Activated CD4-positive, alpha-beta memory T cell treated with anti-CD3 and anti-CD28 coated beads for 36 hours (primary cell): ENCODE measurements at regions not wholly inside any gene's neighbourhood (a gene's known extent, or its start where the extent isn't known, plus 50 kb on each side); places are given as distances from the start of the nearest gene placed in this dataset.

Source experiments
- CTCF ChIA-PET: fragments of 350-600 bp; sonication (Branson Sonifier 250); formaldehyde crosslinking; loops from one replicate; lab custom pipeline; 2021; ENCODE audit warnings: antibody characterized with exemption, inconsistent platforms; lab: Charles Lee
- POLR2A ChIA-PET: fragments of 350-600 bp; sonication (Branson Sonifier 250); formaldehyde crosslinking; loops from one replicate; lab custom pipeline; 2021; ENCODE audit warnings: antibody characterized with exemption; lab: Charles Lee
- DNase-seq: peaks from one replicate; pipeline ENCODE4 v3.0.0-alpha.2; 2020
- H3K27ac Mint-ChIP-seq: one replicate; pipeline ENCODE4 v1.8.0; 2021; ENCODE audit warnings: mixed read lengths
- H3K27me3 Mint-ChIP-seq: one replicate; pipeline ENCODE4 v1.8.0; 2021; ENCODE audit warnings: mixed read lengths
- H3K36me3 Mint-ChIP-seq: one replicate; pipeline ENCODE4 v1.8.0; 2021; ENCODE audit warnings: mixed read lengths
- H3K4me1 Mint-ChIP-seq: one replicate; pipeline ENCODE4 v1.8.0; 2021; ENCODE audit warnings: low read depth, mixed read lengths
- H3K4me3 Mint-ChIP-seq: one replicate; pipeline ENCODE4 v1.8.0; 2021; ENCODE audit warnings: mild to moderate bottlenecking, mixed read lengths
- H3K9me3 Mint-ChIP-seq: one replicate; pipeline ENCODE4 v1.8.0; 2021; ENCODE audit warnings: mixed read lengths
- intact Hi-C: fragments of 100-400 bp; cut with micrococcal nuclease; formaldehyde crosslinking; loops from one replicate; pipeline ENCODE4 v1.15.1; 2023

- no peaks in the 10 kb centered on the region for H3K36me3 Mint-ChIP-seq
- CTCF ChIA-PET = no interaction called here
- no peaks in the 10 kb centered on the region for H3K4me1 Mint-ChIP-seq
- H3K4me3 Mint-ChIP-seq = no peak overlapping the region
- H3K27ac Mint-ChIP-seq = no peak overlapping the region
- H3K9me3 Mint-ChIP-seq = peaks cover 23% of the 10 kb centered on the region
- no peak for DNase-seq
- H3K27me3 Mint-ChIP-seq = no peaks in the 10 kb centered on the region
- intact Hi-C loops = no loop called here
- POLR2A ChIA-PET = no interaction called here
Measured at GRCh38 chr4:187215438-187215837, 491.8 kb upstream of the FAT1 start.

DNA sequence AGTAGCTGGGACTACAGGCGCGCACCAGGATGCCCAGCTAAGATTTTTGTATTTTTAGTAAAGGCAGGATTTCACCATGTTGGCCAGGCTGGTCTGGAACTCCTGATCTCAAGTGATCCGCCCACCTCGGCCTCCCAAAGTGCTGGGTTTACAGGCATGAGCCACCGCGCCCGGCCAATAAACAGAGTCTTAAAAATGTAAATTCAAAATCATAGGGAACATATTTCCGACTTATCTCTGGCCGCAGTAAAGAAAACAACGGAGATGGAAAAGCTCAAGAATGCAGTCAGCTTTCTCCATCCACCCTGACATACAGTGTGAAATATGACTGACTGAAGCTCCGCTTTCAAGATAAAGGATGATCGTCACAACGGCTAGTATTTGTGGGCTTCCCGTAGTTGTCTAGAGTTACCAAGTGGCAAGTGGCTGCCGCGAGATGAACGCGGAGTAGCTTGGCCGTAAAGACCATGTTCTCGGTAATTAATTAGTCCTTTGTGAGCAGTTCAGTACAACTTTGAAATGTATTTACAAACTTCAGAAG lies 495.1 kb upstream of the FAT1 start:
- no peak for DNase-seq
- H3K27me3 Mint-ChIP-seq = no peaks in the 10 kb centered on the region
- CTCF ChIA-PET = no interaction called here
- no peaks in the 10 kb centered on the region for H3K36me3 Mint-ChIP-seq
- no peaks in the 10 kb centered on the region for H3K4me1 Mint-ChIP-seq
- POLR2A ChIA-PET = no interaction called here
- H3K4me3 Mint-ChIP-seq = no peak overlapping the region
- intact Hi-C loops = no loop called here
- H3K9me3 Mint-ChIP-seq = peaks cover 14% of the 10 kb centered on the region
- no peak overlapping the region for H3K27ac Mint-ChIP-seq

DNA sequence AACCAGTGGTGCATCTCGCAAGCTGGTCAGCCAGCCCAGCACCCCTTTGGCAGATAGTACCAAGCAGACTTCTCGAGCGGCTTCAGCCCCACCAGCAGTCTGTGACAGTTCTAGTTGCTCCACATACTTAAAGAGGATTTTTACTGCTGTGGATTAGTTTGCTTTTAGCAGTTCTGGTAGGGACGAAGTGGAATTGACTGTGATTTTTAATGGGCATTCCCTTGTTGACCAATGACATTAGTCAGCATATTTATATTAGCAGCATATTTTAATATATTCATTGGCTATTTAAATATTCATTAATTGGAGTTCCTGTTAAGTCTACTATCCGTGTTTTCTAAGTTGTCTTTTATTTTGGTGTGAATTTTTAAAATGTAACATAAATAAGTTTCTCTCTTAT lies 500.9 kb upstream of the FAT1 start:
- no peaks in the 10 kb centered on the region for H3K36me3 Mint-ChIP-seq
- intact Hi-C loops = no loop called here
- peaks cover 10% of the 10 kb centered on the region for H3K9me3 Mint-ChIP-seq
- no peaks in the 10 kb centered on the region for H3K4me1 Mint-ChIP-seq
- no peak for DNase-seq
- H3K27ac Mint-ChIP-seq = no peak overlapping the region
- POLR2A ChIA-PET = no interaction called here
- H3K4me3 Mint-ChIP-seq = no peak overlapping the region
- H3K27me3 Mint-ChIP-seq = no peaks in the 10 kb centered on the region
- CTCF ChIA-PET = no interaction called here

DNA sequence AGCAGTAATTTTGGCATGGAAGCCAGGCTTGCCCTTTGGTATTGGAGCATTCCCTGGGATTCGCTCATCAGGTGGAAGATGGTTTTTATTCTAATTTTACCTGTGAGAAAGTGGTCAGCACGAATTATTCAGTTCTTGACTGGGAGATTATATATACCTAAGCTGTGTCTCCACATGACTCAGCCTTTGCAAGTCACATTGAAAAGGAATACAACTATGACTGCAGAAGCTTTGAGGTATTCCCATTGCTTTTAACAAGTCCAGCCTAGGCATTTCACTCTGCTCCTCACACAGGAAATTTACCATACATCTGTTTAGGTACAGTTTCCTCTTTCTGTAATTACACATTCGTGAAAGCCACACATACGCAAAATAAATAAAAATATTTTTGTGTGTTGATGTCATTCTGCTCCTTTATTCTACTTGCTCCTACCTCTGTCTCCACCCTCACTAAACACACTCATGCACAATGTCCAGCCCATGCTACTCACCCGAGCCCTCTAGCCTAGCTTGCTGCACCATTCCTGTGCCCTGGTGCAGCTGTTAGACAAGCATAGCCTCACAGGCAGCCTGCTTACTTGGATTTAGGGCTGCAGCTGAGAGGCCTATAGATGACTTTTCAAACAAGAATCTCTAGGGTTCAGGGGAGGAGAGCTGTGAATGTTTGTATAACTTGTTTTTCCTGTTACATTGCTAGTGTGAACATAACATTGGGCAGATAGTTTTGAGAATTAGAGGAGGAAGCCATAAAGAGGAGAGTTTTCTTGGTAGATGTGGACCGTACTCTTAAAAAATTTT lies 504.4 kb upstream of the FAT1 start:
- ChIA-PET POLR2A (no interaction called here), CTCF (interaction anchor here (0.6 kb wide), 1 partner anchor 401 kb away, joined by 3 read pairs; no protein-coding TSS in a partner anchor)
- Mint-ChIP-seq H3K9me3 (peaks cover 13% of the 10 kb centered on the region), H3K27me3 (no peaks in the 10 kb centered on the region), H3K36me3 (peaks cover 2% of the 10 kb centered on the region), H3K4me3 (no peak overlapping the region), H3K27ac (no peak overlapping the region), H3K4me1 (no peaks in the 10 kb centered on the region)
- intact Hi-C loops = no loop called here
- DNase-seq = no peak

DNA sequence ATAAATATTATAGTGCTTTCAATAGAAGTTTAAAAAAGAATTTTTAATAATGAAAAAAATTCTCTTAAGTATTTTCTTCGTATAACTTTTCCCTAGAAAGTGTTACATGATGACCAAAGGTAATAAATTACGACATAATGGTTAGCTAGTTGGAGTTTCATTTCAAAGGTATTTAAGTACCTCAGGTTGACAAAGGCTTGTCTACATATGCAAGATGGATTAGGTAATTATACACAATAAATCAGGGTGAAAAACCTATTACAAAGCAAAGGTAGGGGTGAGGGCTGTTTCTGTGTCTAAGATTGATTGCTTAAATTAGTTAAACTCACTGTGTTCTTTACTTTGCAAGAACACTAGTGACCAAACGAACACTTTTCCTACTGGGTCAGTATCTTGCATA lies 508.5 kb upstream of the FAT1 start:
- Mint-ChIP-seq H3K4me1 (no peaks in the 10 kb centered on the region), H3K9me3 (peaks cover 5% of the 10 kb centered on the region), H3K4me3 (no peak overlapping the region), H3K27ac (no peak overlapping the region), H3K27me3 (no peaks in the 10 kb centered on the region), H3K36me3 (peaks cover 2% of the 10 kb centered on the region)
- ChIA-PET POLR2A (no interaction called here), CTCF (no interaction called here)
- DNase-seq = no peak
- intact Hi-C loops = no loop called here

- H3K36me3 Mint-ChIP-seq = peaks cover 2% of the 10 kb centered on the region
- CTCF ChIA-PET = no interaction called here
- H3K27me3 Mint-ChIP-seq = no peaks in the 10 kb centered on the region
- no peaks in the 10 kb centered on the region for H3K4me1 Mint-ChIP-seq
- H3K9me3 Mint-ChIP-seq = peaks cover 6% of the 10 kb centered on the region
- intact Hi-C loops = no loop called here
- POLR2A ChIA-PET = no interaction called here
- no peak for DNase-seq
- no peak overlapping the region for H3K4me3 Mint-ChIP-seq
- H3K27ac Mint-ChIP-seq = no peak overlapping the region
Measured at GRCh38 chr4:187232796-187233195, 509.1 kb upstream of the FAT1 start.

GRCh38 chr4:187235456-187236170 lies 512.0 kb upstream of the FAT1 start:
- no peaks in the 10 kb centered on the region for H3K4me1 Mint-ChIP-seq
- no peak overlapping the region for H3K27ac Mint-ChIP-seq
- peaks cover 11% of the 10 kb centered on the region for H3K9me3 Mint-ChIP-seq
- ChIA-PET CTCF (no interaction called here), POLR2A (no interaction called here)
- peaks cover 2% of the 10 kb centered on the region for H3K36me3 Mint-ChIP-seq
- H3K27me3 Mint-ChIP-seq = no peaks in the 10 kb centered on the region
- no peak overlapping the region for H3K4me3 Mint-ChIP-seq
- no peak for DNase-seq
- intact Hi-C loops = no loop called here

DNA sequence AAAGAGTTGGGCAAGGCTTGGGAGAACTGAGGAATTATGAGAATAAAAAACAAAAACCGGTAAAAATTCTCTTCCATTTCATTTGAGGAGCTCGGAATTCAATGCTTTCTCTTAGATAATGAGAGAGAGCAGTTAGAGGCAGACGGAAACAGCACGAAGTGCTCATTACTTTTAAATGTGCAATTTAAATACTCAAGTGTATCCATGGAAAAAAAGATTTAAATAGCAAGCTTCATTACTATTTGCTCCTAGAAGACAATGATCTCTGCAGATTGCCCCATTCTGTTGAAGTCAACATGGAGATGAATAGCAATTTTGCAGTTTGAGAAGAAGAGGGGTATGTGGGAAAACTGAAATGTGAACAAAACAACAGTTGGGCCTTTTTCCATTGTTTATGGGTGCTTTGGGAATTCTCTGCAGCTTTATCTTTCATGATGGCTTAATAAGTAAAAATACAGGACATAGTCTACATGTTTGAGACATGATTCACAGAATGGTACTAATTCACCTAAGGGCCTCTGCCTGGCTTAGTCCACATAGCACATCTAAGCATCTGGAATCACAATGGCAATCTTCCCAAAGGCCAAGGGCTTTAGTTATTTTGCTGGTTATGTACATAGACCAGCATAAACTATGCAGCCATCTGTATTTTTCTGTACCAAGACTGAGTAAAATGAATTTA lies 512.7 kb upstream of the FAT1 start:
- no peaks in the 10 kb centered on the region for H3K4me1 Mint-ChIP-seq
- H3K4me3 Mint-ChIP-seq = no peak overlapping the region
- ChIA-PET POLR2A (no interaction called here), CTCF (no interaction called here)
- H3K36me3 Mint-ChIP-seq = no peaks in the 10 kb centered on the region
- no peak for DNase-seq
- H3K9me3 Mint-ChIP-seq = peaks cover 9% of the 10 kb centered on the region
- intact Hi-C loops = no loop called here
- no peaks in the 10 kb centered on the region for H3K27me3 Mint-ChIP-seq
- no peak overlapping the region for H3K27ac Mint-ChIP-seq

GRCh38 chr4:187238646-187239045 lies 515.0 kb upstream of the FAT1 start:
- CTCF ChIA-PET = no interaction called here
- POLR2A ChIA-PET = no interaction called here
- Mint-ChIP-seq H3K9me3 (peaks cover 20% of the 10 kb centered on the region), H3K4me1 (no peaks in the 10 kb centered on the region), H3K27ac (no peak overlapping the region), H3K4me3 (no peak overlapping the region), H3K36me3 (no peaks in the 10 kb centered on the region), H3K27me3 (no peaks in the 10 kb centered on the region)
- no peak for DNase-seq
- intact Hi-C loops = no loop called here

DNA sequence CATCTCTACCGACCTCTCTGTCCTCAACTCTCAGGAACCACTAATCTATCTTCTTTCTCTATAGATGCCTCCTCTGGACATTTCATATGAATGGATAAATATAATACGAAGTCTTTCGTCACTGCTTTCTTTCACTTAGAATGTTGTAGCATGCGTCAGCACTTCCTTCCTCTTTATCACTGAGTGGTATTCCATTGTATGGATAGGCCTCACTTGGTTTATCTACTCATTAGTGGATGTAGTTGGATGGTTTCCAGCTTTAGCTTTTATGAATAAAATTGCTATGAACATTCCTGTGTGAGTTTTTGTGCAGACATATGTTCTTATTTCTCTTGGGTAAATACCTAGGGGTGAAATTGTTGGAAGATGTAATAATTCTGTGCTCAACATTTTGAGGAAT lies 528.2 kb upstream of the FAT1 start:
- intact Hi-C loops = no loop called here
- Mint-ChIP-seq H3K27ac (no peak overlapping the region), H3K4me3 (no peak overlapping the region), H3K36me3 (no peaks in the 10 kb centered on the region), H3K4me1 (no peaks in the 10 kb centered on the region), H3K9me3 (peaks cover 10% of the 10 kb centered on the region), H3K27me3 (no peaks in the 10 kb centered on the region)
- ChIA-PET CTCF (no interaction called here), POLR2A (no interaction called here)
- DNase-seq = no peak

GRCh38 chr4:187256897-187257296 lies 533.2 kb upstream of the FAT1 start:
- H3K36me3 Mint-ChIP-seq = no peaks in the 10 kb centered on the region
- ChIA-PET POLR2A (no interaction called here), CTCF (no interaction called here)
- H3K4me3 Mint-ChIP-seq = no peak overlapping the region
- H3K27ac Mint-ChIP-seq = no peak overlapping the region
- peaks cover 10% of the 10 kb centered on the region for H3K9me3 Mint-ChIP-seq
- intact Hi-C loops = no loop called here
- no peaks in the 10 kb centered on the region for H3K27me3 Mint-ChIP-seq
- DNase-seq = no peak
- no peaks in the 10 kb centered on the region for H3K4me1 Mint-ChIP-seq

DNA sequence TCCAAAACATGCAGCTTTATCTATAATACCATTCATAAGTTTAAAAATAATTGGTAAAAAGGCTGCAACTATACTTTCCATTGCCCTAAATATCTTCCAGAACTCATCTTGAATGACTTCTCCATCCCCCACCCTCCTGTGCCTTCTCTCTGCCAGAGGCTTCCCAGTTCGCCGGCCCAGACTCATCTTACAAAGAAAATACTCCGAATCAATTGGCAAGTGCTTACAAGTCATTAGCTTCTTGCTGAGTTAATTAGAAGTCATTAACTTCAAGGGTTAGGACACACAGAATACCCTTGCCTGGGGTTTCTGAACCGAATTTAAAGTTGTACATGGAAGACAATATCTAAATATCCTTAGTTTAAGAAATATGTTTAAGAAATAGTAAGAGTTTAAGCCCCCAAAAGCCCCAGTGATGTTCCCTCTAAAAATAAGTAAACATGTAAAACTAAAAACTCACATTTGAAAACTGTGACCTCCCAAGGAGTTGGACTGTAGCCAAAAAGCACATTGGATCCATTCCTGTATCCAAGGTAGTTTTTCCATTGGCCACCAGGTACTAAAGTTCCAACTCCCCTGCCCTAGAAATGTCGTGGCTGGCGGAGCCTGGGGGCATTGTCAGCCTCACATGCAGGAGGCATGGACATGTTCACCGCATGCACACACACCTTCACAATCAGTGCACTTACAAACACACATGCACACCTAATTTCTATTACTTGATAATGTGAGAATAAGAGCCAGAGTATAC lies 535.2 kb upstream of the FAT1 start:
- H3K9me3 Mint-ChIP-seq = peaks cover 15% of the 10 kb centered on the region
- intact Hi-C loops = no loop called here
- ChIA-PET POLR2A (no interaction called here), CTCF (no interaction called here)
- no peak overlapping the region for H3K4me3 Mint-ChIP-seq
- H3K36me3 Mint-ChIP-seq = no peaks in the 10 kb centered on the region
- H3K27ac Mint-ChIP-seq = no peak overlapping the region
- H3K4me1 Mint-ChIP-seq = no peaks in the 10 kb centered on the region
- no peak for DNase-seq
- H3K27me3 Mint-ChIP-seq = no peaks in the 10 kb centered on the region
